Body of pancreas (tissue), 4 donors: ENCODE measurements at regions not wholly inside any gene's neighbourhood (a gene's known extent, or its start where the extent isn't known, plus 50 kb on each side); places are given as distances from the start of the nearest gene placed in this dataset.

Experiments used
- CTCF ChIP-seq, 7 experiments: fragments of 450-650 bp in 4 of 7; fragments of 200-600 bp in 3 of 7; sonication (generic) in 3 of 7; IDR thresholded peaks; one replicate each; pipeline ENCODE4 v1.5.1; 2016 to 2019; ENCODE audit warnings: antibody characterized with exemption in 7 of 7
- POLR2A ChIP-seq, 3 donors: fragments of 450-650 bp; IDR thresholded peaks; one replicate each; pipeline ENCODE4 v1.6.1; 2016; ENCODE audit warnings: antibody characterized with exemption in 3 of 3, mild to moderate bottlenecking in 2 of 3

GRCh38 chr7:131238347-131238931 lies 89.2 kb upstream of the MKLN1 start:
- TF ChIP-seq CTCF (IDR thresholded peaks at IDR 0.05) (no peak), POLR2A (IDR thresholded peaks at IDR 0.05) (no peak)
